HFF-Myc (cell line): ENCODE measurements at regions not wholly inside any gene's neighbourhood (a gene's known extent, or its start where the extent isn't known, plus 50 kb on each side); places are given as distances from the start of the nearest gene placed in this dataset.

Experiments
- DNase-seq: peaks from one replicate; pipeline ENCODE4 v3.0.0-alpha.2; 2011; ENCODE audit warnings: low read depth; ENCODE audit errors: extremely low read depth
- H3K4me3 ChIP-seq: replicated peaks from 2 replicates; pipeline ENCODE4 v1.5.1; 2011; ENCODE audit warnings: low read depth, mild to moderate bottlenecking, control low read depth, low read length
- CTCF ChIP-seq: IDR thresholded peaks from 2 replicates; pipeline ENCODE4 v1.5.1; 2012; ENCODE audit warnings: mild to moderate bottlenecking, low read depth, low read length, control low read depth; ENCODE audit errors: missing control alignments

GRCh38 chr7:120014925-120015465, 258.0 kb upstream of the KCND2 start:
- H3K4me3 ChIP-seq = no peak overlapping the region
- DNase-seq = no peak
- TF ChIP-seq CTCF = no peak

GRCh38 chr7:120021085-120021484, 251.9 kb upstream of the KCND2 start:
- TF ChIP-seq CTCF = no peak
- H3K4me3 ChIP-seq = no peak overlapping the region
- DNase-seq = no peak

- DNase-seq = no peak
- H3K4me3 ChIP-seq = no peak overlapping the region
- TF ChIP-seq CTCF = no peak
Measured at GRCh38 chr7:120023494-120024167, 249.3 kb upstream of the KCND2 start.

- H3K4me3 ChIP-seq = no peak overlapping the region
- no peak for TF ChIP-seq CTCF
- DNase-seq = peak; percentile 1
Measured at GRCh38 chr7:120028636-120029035, 244.3 kb upstream of the KCND2 start.

- no peak overlapping the region for H3K4me3 ChIP-seq
- TF ChIP-seq CTCF = no peak
- DNase-seq = no peak
Measured at GRCh38 chr7:120030876-120031275, 242.1 kb upstream of the KCND2 start.

GRCh38 chr7:120033114-120033513, 239.9 kb upstream of the KCND2 start:
- TF ChIP-seq CTCF = no peak
- H3K4me3 ChIP-seq = no peak overlapping the region
- DNase-seq = no peak

- no peak overlapping the region for H3K4me3 ChIP-seq
Measured at GRCh38 chr7:120039138-120039537, 233.8 kb upstream of the KCND2 start.

More at GRCh38 chr7:120039138-120039537, 233.8 kb upstream of the KCND2 start:
- no peak for DNase-seq
- no peak for TF ChIP-seq CTCF
